ENCODE measurements at regions not wholly inside any gene's neighbourhood (a gene's known extent, or its start where the extent isn't known, plus 50 kb on each side); places are given as distances from the start of the nearest gene placed in this dataset.

DNA sequence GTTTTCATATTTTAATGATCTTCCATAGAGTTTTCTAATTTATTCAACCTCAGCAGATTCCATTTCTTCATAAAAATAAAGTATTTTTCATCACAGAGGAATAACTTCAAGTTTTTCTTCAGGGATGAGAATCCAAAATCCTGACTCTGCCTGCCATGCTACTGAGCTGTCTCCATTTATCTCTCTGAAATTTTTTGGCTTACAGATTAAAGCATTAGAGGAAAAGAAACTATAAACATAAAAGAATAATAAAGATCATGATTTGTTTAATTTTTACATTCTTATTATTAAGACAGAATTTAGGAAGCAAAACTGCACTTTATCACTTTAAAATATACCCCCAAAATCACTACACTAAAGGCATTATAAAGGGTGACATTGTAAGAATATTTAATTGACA lies 301.8 kb upstream of the NFE2L3 start:
- H3K4me3 ChIP-seq (replicated peaks in 1 of 3; ENCODE audit: insufficient read depth in 1 of 3, low read depth in 1 of 3, low read length in 3 of 3) = no peak overlapping the region
- DNase-seq (ENCODE audit: low read depth, low spot score) = no peak
- no peaks in the 10 kb centered on the region for H3K36me3 ChIP-seq (ENCODE audit: control insufficient read depth in 2 of 2, extremely low read depth in 1 of 2, insufficient read depth in 2 of 2, low read length in 2 of 2)
- H2AFZ ChIP-seq (ENCODE audit: low read depth, low read length) = no peak overlapping the region
- peaks cover 9 to 11% of the 10 kb centered on the region in 2 experiments for H3K27me3 ChIP-seq (ENCODE audit: control insufficient read depth in 2 of 2, insufficient read depth in 2 of 2, low read length in 2 of 2)
- no peaks in the 10 kb centered on the region for H3K9me3 ChIP-seq (replicated peaks; ENCODE audit: control insufficient read depth, insufficient read depth, low read length)
- POLR2A ChIA-PET = no interaction called here
- dilution Hi-C loops (cut with MboI; ENCODE audit: extremely low pct_ligation_motif_present, low sequenced_read_pairs) = no loop called here
- H3K4me2 ChIP-seq (ENCODE audit: insufficient read depth, low read length) = no peak overlapping the region
- intact Hi-C loops (cut with micrococcal nuclease) = loop anchor here (5.0 kb wide), 1 partner anchor 128 kb away; no protein-coding TSS in a partner anchor
- no peak for FAIRE-seq
- H3K79me2 ChIP-seq (ENCODE audit: control insufficient read depth, insufficient read depth, low read length) = no peaks in the 10 kb centered on the region
- TF ChIP-seq POLR2A (IDR thresholded peaks at IDR 0.05; ENCODE audit: low read depth, low read length) (no peak), MYC (IDR thresholded peaks at IDR 0.05; ENCODE audit: low read depth, low read length) (no peak), FOS (IDR thresholded peaks at IDR 0.05; ENCODE audit: borderline replicate concordance, insufficient read depth, low read length) (no peak), GATA2 (IDR thresholded peaks at IDR 0.05; ENCODE audit: insufficient read depth, insufficient read length, low read depth, low read length) (no peak), EZH2 (IDR thresholded peaks at IDR 0.05; ENCODE audit: borderline replicate concordance, low read depth, low read length, severe bottlenecking) (no peak), POLR2AphosphoS5 (IDR thresholded peaks at IDR 0.05; ENCODE audit: insufficient read depth, low read depth, low read length) (no peak), JUN (IDR thresholded peaks at IDR 0.05; ENCODE audit: borderline replicate concordance, insufficient read depth, insufficient read length, low read depth) (no peak)
- TF ChIP-seq, protein P1, sequence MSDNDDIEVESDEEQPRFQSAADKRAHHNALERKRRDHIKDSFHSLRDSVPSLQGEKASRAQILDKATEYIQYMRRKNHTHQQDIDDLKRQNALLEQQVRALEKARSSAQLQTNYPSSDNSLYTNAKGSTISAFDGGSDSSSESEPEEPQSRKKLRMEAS (IDR thresholded peaks at IDR 0.05; ENCODE audit: insufficient read depth, insufficient read length) = no peak
- TF ChIP-seq, protein P2, sequence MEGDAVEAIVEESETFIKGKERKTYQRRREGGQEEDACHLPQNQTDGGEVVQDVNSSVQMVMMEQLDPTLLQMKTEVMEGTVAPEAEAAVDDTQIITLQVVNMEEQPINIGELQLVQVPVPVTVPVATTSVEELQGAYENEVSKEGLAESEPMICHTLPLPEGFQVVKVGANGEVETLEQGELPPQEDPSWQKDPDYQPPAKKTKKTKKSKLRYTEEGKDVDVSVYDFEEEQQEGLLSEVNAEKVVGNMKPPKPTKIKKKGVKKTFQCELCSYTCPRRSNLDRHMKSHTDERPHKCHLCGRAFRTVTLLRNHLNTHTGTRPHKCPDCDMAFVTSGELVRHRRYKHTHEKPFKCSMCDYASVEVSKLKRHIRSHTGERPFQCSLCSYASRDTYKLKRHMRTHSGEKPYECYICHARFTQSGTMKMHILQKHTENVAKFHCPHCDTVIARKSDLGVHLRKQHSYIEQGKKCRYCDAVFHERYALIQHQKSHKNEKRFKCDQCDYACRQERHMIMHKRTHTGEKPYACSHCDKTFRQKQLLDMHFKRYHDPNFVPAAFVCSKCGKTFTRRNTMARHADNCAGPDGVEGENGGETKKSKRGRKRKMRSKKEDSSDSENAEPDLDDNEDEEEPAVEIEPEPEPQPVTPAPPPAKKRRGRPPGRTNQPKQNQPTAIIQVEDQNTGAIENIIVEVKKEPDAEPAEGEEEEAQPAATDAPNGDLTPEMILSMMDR (IDR thresholded peaks at IDR 0.05; ENCODE audit: extremely low read depth in 1 of 2, insufficient read depth in 1 of 2, low read depth in 1 of 2, low read length in 2 of 2) = no peak
- CTCF ChIA-PET = interaction anchor here (1.3 kb wide), 1 partner anchor 515 kb away, joined by 3 read pairs; no protein-coding TSS in a partner anchor
- H3K9me1 ChIP-seq (replicated peaks; ENCODE audit: control insufficient read depth, extremely low read depth, insufficient read depth, low read length) = no peaks in the 10 kb centered on the region
- H3K9ac ChIP-seq (replicated peaks; ENCODE audit: extremely low read depth, insufficient read depth, low read length) = no peak overlapping the region
- peaks cover 23% of the 10 kb centered on the region for H3K4me1 ChIP-seq (ENCODE audit: control insufficient read depth, extremely low read depth, insufficient read depth, low read length)
- no peaks in the 10 kb centered on the region for H4K20me1 ChIP-seq (replicated peaks; ENCODE audit: control insufficient read depth, extremely low read depth, insufficient read depth, low read length)
- no TSS peak for BruUV-seq (replicated peaks)
- no peak overlapping the region for H3K27ac ChIP-seq (ENCODE audit: insufficient read depth, low read depth, low read length)
